K562 (cell line): ENCODE measurements at regions not wholly inside any gene's neighbourhood (a gene's known extent, or its start where the extent isn't known, plus 50 kb on each side); places are given as distances from the start of the nearest gene placed in this dataset.
A peak's percentile ranks its signal among the peaks of the same experiment; 100 is the strongest.

Source experiments
- CTCF ChIP-seq, 3 experiments: IDR thresholded peaks in 2 of 3; conservative IDR thresholded peaks in 1 of 3; 2 replicates each; pipeline ENCODE4 v1.5.1; 2011 to 2012; ENCODE audit warnings: low read length in 3 of 3, mild to moderate bottlenecking in 3 of 3, control low read depth in 2 of 3, improper control_type of control experiment in 1 of 3, inconsistent platforms in 1 of 3, low read depth in 1 of 3, mixed read lengths in 1 of 3, moderate library complexity in 1 of 3; ENCODE audit not compliant: insufficient read depth in 2 of 3
- MTA1 ChIP-seq: fragments of 450-650 bp; IDR thresholded peaks from 2 replicates; pipeline ENCODE4 v1.6.1; 2017; ENCODE audit warnings: borderline replicate concordance
- MYC ChIP-seq, 2 experiments: fragments of 250-450 bp in 1 of 2; sonication (Bioruptor Pico) in 1 of 2; IDR thresholded peaks; 2 replicates each; pipeline versions ENCODE4 v1.5.1 to v1.6.1; 2012 to 2021; ENCODE audit warnings: low read depth in 2 of 2, borderline replicate concordance in 1 of 2, improper control_type of control experiment in 1 of 2, low read length in 1 of 2, mild to moderate bottlenecking in 1 of 2, moderate library complexity in 1 of 2
- TRIM28 ChIP-seq: fragments of 450-650 bp; IDR thresholded peaks from 2 replicates; pipeline ENCODE4 v1.6.1; 2017
- ZNF3 ChIP-seq: fragments of 250-450 bp; sonication (Bioruptor Pico); IDR thresholded peaks from 2 replicates; pipeline ENCODE4 v1.5.0; 2021; ENCODE audit warnings: mild to moderate bottlenecking, moderate library complexity

GRCh38 chr4:138919094-138919936, 96.3 kb upstream of the NOCT start:
- TF ChIP-seq CTCF (IDR thresholded peaks at IDR 0.05 in 2 of 3, conservative IDR thresholded peaks at IDR 0.05 in 1 of 3; ENCODE audit: insufficient read depth in 2 of 3, low read depth in 1 of 3, low read length in 3 of 3) (peak; percentile 83 to 93 (median 93)), ZNF3 (CRISPR knock-in tag) (no peak), MYC (IDR thresholded peaks at IDR 0.05; ENCODE audit: low read depth, low read length) (no peak), MYC (CRISPR knock-in tag; IDR thresholded peaks at IDR 0.05; ENCODE audit: borderline replicate concordance, low read depth) (no peak), MTA1 (no peak), TRIM28 (no peak)
